ENCODE measurements at regions not wholly inside any gene's neighbourhood (a gene's known extent, or its start where the extent isn't known, plus 50 kb on each side); places are given as distances from the start of the nearest gene placed in this dataset.

GRCh38 chr12:67085699-67086098 lies 183.5 kb upstream of the CAND1 start:
- Histone ChIP-seq H3K4me2 (ENCODE audit: insufficient read depth, low read length) (no peak overlapping the region), H3K4me1 (ENCODE audit: control insufficient read depth, extremely low read depth, insufficient read depth, low read length) (no peaks in the 10 kb centered on the region), H3K36me3 (ENCODE audit: control insufficient read depth in 2 of 2, extremely low read depth in 1 of 2, insufficient read depth in 2 of 2, low read length in 2 of 2) (no peaks in the 10 kb centered on the region), H3K27ac (ENCODE audit: insufficient read depth, low read depth, low read length) (no peak overlapping the region), H3K9me3 (replicated peaks; ENCODE audit: control insufficient read depth, insufficient read depth, low read length) (no peaks in the 10 kb centered on the region), H2AFZ (ENCODE audit: low read depth, low read length) (no peak overlapping the region), H3K9ac (replicated peaks; ENCODE audit: extremely low read depth, insufficient read depth, low read length) (no peak overlapping the region), H3K9me1 (replicated peaks; ENCODE audit: control insufficient read depth, extremely low read depth, insufficient read depth, low read length) (no peaks in the 10 kb centered on the region), H3K27me3 (ENCODE audit: control insufficient read depth in 2 of 2, insufficient read depth in 2 of 2, low read length in 2 of 2) (no peaks in the 10 kb centered on the region), H3K4me3 (replicated peaks in 1 of 3; ENCODE audit: insufficient read depth in 1 of 3, low read depth in 1 of 3, low read length in 3 of 3) (no peak overlapping the region), H4K20me1 (replicated peaks; ENCODE audit: control insufficient read depth, extremely low read depth, insufficient read depth, low read length) (no peaks in the 10 kb centered on the region), H3K79me2 (ENCODE audit: control insufficient read depth, insufficient read depth, low read length) (no peaks in the 10 kb centered on the region)
- ChIA-PET CTCF (interaction anchor here (1.3 kb wide), 1 partner anchor 25 kb away, joined by 4 read pairs; no protein-coding TSS in a partner anchor), POLR2A (no interaction called here)
- FAIRE-seq (no peak), DNase-seq (ENCODE audit: low read depth, low spot score) (no peak)
- dilution Hi-C loops (cut with MboI; ENCODE audit: extremely low pct_ligation_motif_present, low sequenced_read_pairs) (no loop called here), intact Hi-C loops (cut with micrococcal nuclease) (no loop called here)
- TF ChIP-seq FOS (IDR thresholded peaks at IDR 0.05; ENCODE audit: borderline replicate concordance, insufficient read depth, low read length) (no peak), GATA2 (IDR thresholded peaks at IDR 0.05; ENCODE audit: insufficient read depth, insufficient read length, low read depth, low read length) (no peak), POLR2A (IDR thresholded peaks at IDR 0.05; ENCODE audit: low read depth, low read length) (no peak)
- BruUV-seq (replicated peaks) = no TSS peak

- no peaks in the 10 kb centered on the region for H3K4me1 ChIP-seq (ENCODE audit: control insufficient read depth, extremely low read depth, insufficient read depth, low read length)
- no peak overlapping the region for H3K9ac ChIP-seq (replicated peaks; ENCODE audit: extremely low read depth, insufficient read depth, low read length)
- H3K9me3 ChIP-seq (replicated peaks; ENCODE audit: control insufficient read depth, insufficient read depth, low read length) = no peaks in the 10 kb centered on the region
- no peak for DNase-seq (ENCODE audit: low read depth, low spot score)
- dilution Hi-C loops (cut with MboI; ENCODE audit: extremely low pct_ligation_motif_present, low sequenced_read_pairs) (no loop called here), intact Hi-C loops (cut with micrococcal nuclease) (no loop called here)
- TF ChIP-seq JUN (IDR thresholded peaks at IDR 0.05; ENCODE audit: borderline replicate concordance, insufficient read depth, insufficient read length, low read depth) (no peak), MAX (IDR thresholded peaks at IDR 0.05; ENCODE audit: insufficient read depth, insufficient read length) (no peak), POLR2A (IDR thresholded peaks at IDR 0.05; ENCODE audit: low read depth, low read length) (no peak), MYC (IDR thresholded peaks at IDR 0.05; ENCODE audit: low read depth, low read length) (no peak), FOS (IDR thresholded peaks at IDR 0.05; ENCODE audit: borderline replicate concordance, insufficient read depth, low read length) (no peak), EZH2 (IDR thresholded peaks at IDR 0.05; ENCODE audit: borderline replicate concordance, low read depth, low read length, severe bottlenecking) (no peak), GATA2 (IDR thresholded peaks at IDR 0.05; ENCODE audit: insufficient read depth, insufficient read length, low read depth, low read length) (no peak), CTCF (IDR thresholded peaks at IDR 0.05; ENCODE audit: extremely low read depth in 1 of 2, insufficient read depth in 1 of 2, low read depth in 1 of 2, low read length in 2 of 2) (no peak), POLR2AphosphoS5 (IDR thresholded peaks at IDR 0.05; ENCODE audit: insufficient read depth, low read depth, low read length) (no peak)
- no TSS peak for BruUV-seq (replicated peaks)
- no peaks in the 10 kb centered on the region for H3K79me2 ChIP-seq (ENCODE audit: control insufficient read depth, insufficient read depth, low read length)
- no peak for FAIRE-seq
- ChIA-PET CTCF (interaction anchor here (1.3 kb wide), 1 partner anchor 26 kb away, joined by 4 read pairs; no protein-coding TSS in a partner anchor), POLR2A (no interaction called here)
- no peaks in the 10 kb centered on the region for H3K36me3 ChIP-seq (ENCODE audit: control insufficient read depth in 2 of 2, extremely low read depth in 1 of 2, insufficient read depth in 2 of 2, low read length in 2 of 2)
- H3K4me3 ChIP-seq (replicated peaks in 1 of 3; ENCODE audit: insufficient read depth in 1 of 3, low read depth in 1 of 3, low read length in 3 of 3) = no peak overlapping the region
- H4K20me1 ChIP-seq (replicated peaks; ENCODE audit: control insufficient read depth, extremely low read depth, insufficient read depth, low read length) = no peaks in the 10 kb centered on the region
- no peak overlapping the region for H2AFZ ChIP-seq (ENCODE audit: low read depth, low read length)
- H3K9me1 ChIP-seq (replicated peaks; ENCODE audit: control insufficient read depth, extremely low read depth, insufficient read depth, low read length) = no peaks in the 10 kb centered on the region
- H3K27me3 ChIP-seq (ENCODE audit: control insufficient read depth in 2 of 2, insufficient read depth in 2 of 2, low read length in 2 of 2) = no peaks in the 10 kb centered on the region
- H3K4me2 ChIP-seq (ENCODE audit: insufficient read depth, low read length) = no peak overlapping the region
- no peak overlapping the region for H3K27ac ChIP-seq (ENCODE audit: insufficient read depth, low read depth, low read length)
Observed at GRCh38 chr12:67086116-67086515, 183.0 kb upstream of the CAND1 start.
